ENCODE measurements at regions not wholly inside any gene's neighbourhood (a gene's known extent, or its start where the extent isn't known, plus 50 kb on each side); places are given as distances from the start of the nearest gene placed in this dataset.
"Not testable (repeated sequence)": the region's sequence is repeated elsewhere in the genome, so short reads cannot be mapped to it uniquely, and the experiment has no call there.

GRCh38 chr7:79400-80055 lies 112.8 kb upstream of the FAM20C start:
- TF ChIP-seq CTCF, POLR2A (IDR thresholded peaks at IDR 0.05): not testable (repeated sequence)
